ENCODE measurements at regions not wholly inside any gene's neighbourhood (a gene's known extent, or its start where the extent isn't known, plus 50 kb on each side); places are given as distances from the start of the nearest gene placed in this dataset.
"Not testable (repeated sequence)": the region's sequence is repeated elsewhere in the genome, so short reads cannot be mapped to it uniquely, and the experiment has no call there.

- no peak for DNase-seq
Observed at GRCh38 chrX:150255441-150256296, 107.4 kb upstream of the MAMLD1 start.

GRCh38 chrX:150256297-150256650 lies 106.8 kb upstream of the MAMLD1 start:
- no peak for DNase-seq

- no peak for DNase-seq
Observed at GRCh38 chrX:150257353-150258175, 105.6 kb upstream of the MAMLD1 start.

GRCh38 chrX:150258176-150258425 lies 105.0 kb upstream of the MAMLD1 start:
- no peak for DNase-seq

GRCh38 chrX:150258463-150259430 lies 104.4 kb upstream of the MAMLD1 start:
- no peak for DNase-seq

- no peak for DNase-seq
Observed at GRCh38 chrX:150262456-150262855, 100.7 kb upstream of the MAMLD1 start.

- no peak for DNase-seq
Observed at GRCh38 chrX:150268839-150269355, 94.2 kb upstream of the MAMLD1 start.

- DNase-seq, result no peak
Observed at GRCh38 chrX:150269605-150270254, 93.4 kb upstream of the MAMLD1 start.

- no peak for DNase-seq
Observed at GRCh38 chrX:150270622-150271021, 92.5 kb upstream of the MAMLD1 start.

GRCh38 chrX:150273575-150274294 lies 89.4 kb upstream of the MAMLD1 start:
- not testable (repeated sequence) for DNase-seq

- no peak for DNase-seq
Observed at GRCh38 chrX:150282953-150283352, 80.2 kb upstream of the MAMLD1 start.

GRCh38 chrX:150291014-150291413 lies 72.1 kb upstream of the MAMLD1 start:
- DNase-seq, result no peak

GRCh38 chrX:150293311-150294013 lies 69.7 kb upstream of the MAMLD1 start:
- no peak for DNase-seq

GRCh38 chrX:150298841-150299551 lies 64.1 kb upstream of the MAMLD1 start:
- no peak for DNase-seq

- DNase-seq, result no peak
Observed at GRCh38 chrX:150299579-150299978, 63.5 kb upstream of the MAMLD1 start.

- no peak for DNase-seq
Observed at GRCh38 chrX:150303386-150304097, 59.6 kb upstream of the MAMLD1 start.

- no peak for DNase-seq
Observed at GRCh38 chrX:150306002-150306401, 57.1 kb upstream of the MAMLD1 start.

GRCh38 chrX:150308041-150308440 lies 55.1 kb upstream of the MAMLD1 start:
- DNase-seq, result no peak

- DNase-seq, result no peak
Observed at GRCh38 chrX:150308532-150309157, 54.5 kb upstream of the MAMLD1 start.
